SK-N-SH (cell line): ENCODE measurements at regions not wholly inside any gene's neighbourhood (a gene's known extent, or its start where the extent isn't known, plus 50 kb on each side); places are given as distances from the start of the nearest gene placed in this dataset.

Experiments
- CTCF ChIA-PET: fragments of 300-600, 350-600 bp; formaldehyde crosslinking; extraction: SDS; loops from one replicate; lab custom pipeline; 2021; lab: Yijun Ruan, JAX
- POLR2A ChIA-PET: fragments of 350-600 bp; sonication (Branson Sonifier 250); formaldehyde crosslinking; extraction: SDS; loops from one replicate; lab custom pipeline; 2020; ENCODE audit warnings: antibody characterized with exemption, inconsistent platforms; lab: Yijun Ruan, JAX
- DNase-seq: peaks from one replicate; pipeline ENCODE4 v3.0.0; 2012
- H2AFZ ChIP-seq: fragments of 200-600 bp; sonication (generic); 2 replicates; pipeline ENCODE4 v1.8.1; 2016; ENCODE audit warnings: antibody characterized with exemption, mild to moderate bottlenecking, low read depth
- H3F3A ChIP-seq: fragments of 200-600 bp; sonication (generic); replicated peaks from 2 replicates; pipeline ENCODE3; 2016; ENCODE audit warnings: antibody characterized with exemption, mild to moderate bottlenecking; ENCODE audit not compliant: insufficient read depth
- H3K27ac ChIP-seq, 2 experiments: fragments of 200-500 bp in 1 of 2; fragments of 200-600 bp in 1 of 2; sonication (Bioruptor generic) in 1 of 2; sonication (generic), shearing (Covaris generic) in 1 of 2; 2 replicates each; pipeline versions ENCODE4 v1.5.1 to v1.6.1; 2014 to 2016; ENCODE audit warnings: low read depth in 2 of 2, inconsistent platforms in 1 of 2, low read length in 1 of 2, mild to moderate bottlenecking in 1 of 2, mixed read lengths in 1 of 2
- H3K27me3 ChIP-seq: fragments of 200-600 bp; sonication (generic), shearing (Covaris generic); 2 replicates; pipeline ENCODE4 v1.6.1; 2016; ENCODE audit warnings: mixed run types; ENCODE audit not compliant: insufficient read depth
- H3K36me3 ChIP-seq, 2 experiments: fragments of 200-500 bp in 1 of 2; fragments of 200-600 bp in 1 of 2; sonication (Bioruptor generic) in 1 of 2; sonication (generic) in 1 of 2; replicated peaks in 1 of 2; 2 replicates each; pipeline versions ENCODE3 to v1.5.1; 2014 to 2016; ENCODE audit warnings: low read length in 1 of 2, mild to moderate bottlenecking in 1 of 2; ENCODE audit not compliant: insufficient read depth in 2 of 2, control insufficient read depth in 1 of 2
- H3K4me1 ChIP-seq, 2 experiments: fragments of 200-500 bp in 1 of 2; fragments of 200-600 bp in 1 of 2; sonication (Bioruptor generic) in 1 of 2; sonication (generic), shearing (Covaris generic) in 1 of 2; 2 replicates each; pipeline versions ENCODE4 v1.5.1 to v1.6.1; 2014 to 2016; ENCODE audit warnings: low read depth in 1 of 2, low read length in 1 of 2, mixed run types in 1 of 2; ENCODE audit not compliant: insufficient read depth in 2 of 2, control insufficient read depth in 1 of 2
- H3K4me2 ChIP-seq: fragments of 200-600 bp; sonication (generic), shearing (Covaris generic); 2 replicates; pipeline ENCODE4 v1.6.1; 2017; ENCODE audit warnings: mixed run types
- H3K4me3 ChIP-seq, 2 experiments: fragments of 200-500 bp in 1 of 2; fragments of 200-600 bp in 1 of 2; sonication (Bioruptor generic) in 1 of 2; sonication (generic), shearing (Covaris generic) in 1 of 2; 2 replicates each; pipeline versions ENCODE4 v1.5.1 to v1.8.1; 2014 to 2016; ENCODE audit warnings: low read depth in 2 of 2, inconsistent platforms in 1 of 2, low read length in 1 of 2, mild to moderate bottlenecking in 1 of 2, mixed read lengths in 1 of 2, moderate library complexity in 1 of 2
- H3K79me2 ChIP-seq: fragments of 200-600 bp; sonication (generic); 2 replicates; pipeline ENCODE4 v1.8.1; 2017; ENCODE audit warnings: mild to moderate bottlenecking; ENCODE audit not compliant: insufficient read depth
- H3K9ac ChIP-seq: fragments of 200-600 bp; sonication (generic); 2 replicates; pipeline ENCODE4 v1.6.1; 2017; ENCODE audit warnings: mixed run types
- H3K9me2 ChIP-seq: fragments of 200-600 bp; sonication (generic); 2 replicates; pipeline ENCODE4 v1.6.1; 2017; ENCODE audit warnings: mixed run types
- H3K9me3 ChIP-seq: fragments of 200-600 bp; sonication (generic); 2 replicates; pipeline ENCODE4 v1.6.1; 2017; ENCODE audit warnings: mixed run types, mild to moderate bottlenecking, moderate library complexity
- H4K20me1 ChIP-seq: fragments of 200-600 bp; sonication (generic); 2 replicates; pipeline ENCODE4 v1.6.1; 2017; ENCODE audit warnings: mild to moderate bottlenecking, mixed run types; ENCODE audit not compliant: insufficient read depth
- CTCF ChIP-seq: fragments of 200-600 bp; sonication (generic); IDR thresholded peaks from 2 replicates; pipeline ENCODE4 v1.6.1; 2017; ENCODE audit warnings: antibody characterized with exemption, mild to moderate bottlenecking, moderate library complexity
- ELF1 ChIP-seq: IDR thresholded peaks from 2 replicates; pipeline ENCODE4 v1.4.0; 2012
- EP300 ChIP-seq, 2 experiments: IDR thresholded peaks; 2 replicates each; pipeline versions ENCODE4 v1.4.0 to v1.6.1; 2012; ENCODE audit warnings: borderline replicate concordance in 1 of 2, low read depth in 1 of 2, low read length in 1 of 2
- FOSL2 ChIP-seq: IDR thresholded peaks from 2 replicates; pipeline ENCODE4 v1.4.0; 2012; ENCODE audit warnings: low read depth, mild to moderate bottlenecking, moderate library complexity, borderline replicate concordance
- GABPA ChIP-seq: IDR thresholded peaks from 2 replicates; pipeline ENCODE4 v1.4.0; 2012; ENCODE audit warnings: low read depth, mild to moderate bottlenecking
- GATA2 ChIP-seq: sonication (generic); formaldehyde crosslinking; IDR thresholded peaks from 2 replicates; pipeline ENCODE4 v1.5.0; 2020; ENCODE audit warnings: mild to moderate bottlenecking, missing genetic modification reagents
- JUND ChIP-seq: IDR thresholded peaks from 2 replicates; pipeline ENCODE4 v1.4.0; 2012
- MAX ChIP-seq: IDR thresholded peaks from 2 replicates; pipeline ENCODE4 v1.4.0; 2012; ENCODE audit warnings: low read depth
- MEF2A ChIP-seq: IDR thresholded peaks from 2 replicates; pipeline ENCODE4 v1.4.0; 2012; ENCODE audit warnings: low read depth, borderline replicate concordance
- NRF1 ChIP-seq: IDR thresholded peaks from 2 replicates; pipeline ENCODE4 v1.6.1; 2012; ENCODE audit warnings: low read depth, mild to moderate bottlenecking, low read length
- PBX3 ChIP-seq: IDR thresholded peaks from 2 replicates; pipeline ENCODE4; 2012
- POLR2AphosphoS5 ChIP-seq: IDR thresholded peaks from 2 replicates; pipeline ENCODE4 v1.6.1; 2012; ENCODE audit warnings: low read depth, low read length
- RAD21 ChIP-seq: IDR thresholded peaks from 2 replicates; pipeline ENCODE4 v1.6.1; 2012; ENCODE audit warnings: mild to moderate bottlenecking, low read length
- RCOR1 ChIP-seq: fragments of 150-350 bp; IDR thresholded peaks from 2 replicates; pipeline ENCODE4 v1.6.1; 2017; ENCODE audit warnings: antibody characterized with exemption, low read length
- RFX5 ChIP-seq: IDR thresholded peaks from 2 replicates; pipeline ENCODE4 v1.6.1; 2012; ENCODE audit warnings: mild to moderate bottlenecking, improper control_type of control experiment, low read length
- RXRA ChIP-seq: IDR thresholded peaks from 2 replicates; pipeline ENCODE4 v1.4.0; 2012; ENCODE audit warnings: low read depth, mild to moderate bottlenecking, borderline replicate concordance
- SMC3 ChIP-seq: IDR thresholded peaks from 2 replicates; pipeline ENCODE4 v1.6.1; 2012; ENCODE audit warnings: low read depth, low read length, improper control_type of control experiment
- TAF1 ChIP-seq: IDR thresholded peaks from 2 replicates; pipeline ENCODE4 v1.6.1; 2012; ENCODE audit warnings: low read depth, mild to moderate bottlenecking, low read length, moderate library complexity, borderline replicate concordance
- USF1 ChIP-seq: IDR thresholded peaks from 2 replicates; pipeline ENCODE4 v1.4.0; 2012; ENCODE audit warnings: low read depth, borderline replicate concordance
- ZBTB33 ChIP-seq: IDR thresholded peaks from 2 replicates; pipeline ENCODE4 v1.4.0; 2012; ENCODE audit warnings: low read depth, borderline replicate concordance
- WGBS: methylation state at CpG from one replicate; pipeline ENCODE4 v1.1.6; 2017; ENCODE audit warnings: low lambda C conversion rate; 5-methylcytosine and 5-hydroxymethylcytosine counted together

- TF ChIP-seq JUND: no peak
- no peak for TF ChIP-seq POLR2AphosphoS5
Measured at GRCh38 chr2:145728511-145728910, 1208.6 kb upstream of the ZEB2 start (continued).

GRCh38 chr2:145725876-145726275, 1206.0 kb upstream of the ZEB2 start:
- H3K4me2 ChIP-seq: no peak overlapping the region
- no peak overlapping the region for H3K27ac ChIP-seq
- ChIA-PET CTCF (no interaction called here), POLR2A (no interaction called here)
- no peak overlapping the region for H3K4me3 ChIP-seq
- H2AFZ ChIP-seq: no peak overlapping the region
- TF ChIP-seq NRF1: no peak
- TF ChIP-seq GATA2 (CRISPR knock-in tag): no peak
- TF ChIP-seq POLR2AphosphoS5: no peak
- TF ChIP-seq EP300 (IDR thresholded peaks at IDR 0.05; ENCODE audit: borderline replicate concordance in 1 of 2, low read depth in 1 of 2, low read length in 1 of 2): no peak
- TF ChIP-seq PBX3: no peak
- TF ChIP-seq RAD21: no peak
- no peaks in the 10 kb centered on the region for H3K4me1 ChIP-seq
- no peaks in the 10 kb centered on the region for H3F3A ChIP-seq
- no peaks in the 10 kb centered on the region for H4K20me1 ChIP-seq
- no peaks in the 10 kb centered on the region for H3K27me3 ChIP-seq
- no peaks in the 10 kb centered on the region for H3K9me3 ChIP-seq
- no peak for DNase-seq
- WGBS: 70% methylated on average over 3 of the region's 3 CpGs
- no peaks in the 10 kb centered on the region for H3K79me2 ChIP-seq
- no peak overlapping the region for H3K9ac ChIP-seq
- no peaks in the 10 kb centered on the region for H3K36me3 ChIP-seq
- H3K9me2 ChIP-seq: no peaks in the 10 kb centered on the region

GRCh38 chr2:145724311-145724898, 1204.5 kb upstream of the ZEB2 start:
- no peaks in the 10 kb centered on the region for H3F3A ChIP-seq
- POLR2A ChIA-PET: no interaction called here
- no peaks in the 10 kb centered on the region for H3K36me3 ChIP-seq
- H2AFZ ChIP-seq: no peak overlapping the region
- H3K4me2 ChIP-seq: no peak overlapping the region
- H3K9me3 ChIP-seq: no peaks in the 10 kb centered on the region
- CTCF ChIA-PET: interaction anchor here (0.6 to 1.0 kb wide), 5 partner anchors 20 to 1175 kb away, joined by 3 to 5 read pairs (median 3); no protein-coding TSS in a partner anchor
- no peaks in the 10 kb centered on the region for H3K27me3 ChIP-seq
- no peaks in the 10 kb centered on the region for H3K4me1 ChIP-seq
- no peak overlapping the region for H3K27ac ChIP-seq
- no peak overlapping the region for H3K9ac ChIP-seq
- no peak overlapping the region for H3K4me3 ChIP-seq
- H4K20me1 ChIP-seq: no peaks in the 10 kb centered on the region
- 16% methylated on average over 1 of the region's 1 CpG for WGBS
- no peak for DNase-seq
- H3K9me2 ChIP-seq: no peaks in the 10 kb centered on the region
- H3K79me2 ChIP-seq: no peaks in the 10 kb centered on the region
- no peak for TF ChIP-seq MAX
- TF ChIP-seq RXRA: no peak
- no peak for TF ChIP-seq FOSL2
- no peak for TF ChIP-seq GABPA
- TF ChIP-seq CTCF: no peak
- TF ChIP-seq RFX5: no peak
- TF ChIP-seq SMC3: no peak
- no peak for TF ChIP-seq RCOR1
- TF ChIP-seq USF1: no peak
- no peak for TF ChIP-seq ZBTB33
- TF ChIP-seq JUND: no peak
- TF ChIP-seq MEF2A: no peak
- no peak for TF ChIP-seq EP300 (IDR thresholded peaks at IDR 0.05; ENCODE audit: borderline replicate concordance in 1 of 2, low read depth in 1 of 2, low read length in 1 of 2)
- TF ChIP-seq ELF1: no peak
- no peak for TF ChIP-seq TAF1
